Suprapubic skin (tissue), 3 donors: ENCODE measurements at regions not wholly inside any gene's neighbourhood (a gene's known extent, or its start where the extent isn't known, plus 50 kb on each side); places are given as distances from the start of the nearest gene placed in this dataset.

ENCODE experiments used
- POLR2AphosphoS5 ChIP-seq, 3 donors: sonication (generic); formaldehyde crosslinking; IDR thresholded peaks; one replicate each; pipeline ENCODE4 v1.6.1; 2017; ENCODE audit warnings: antibody characterized with exemption in 3 of 3
- TF ChIP-seq, protein P1 (sequence below), 2 donors: fragments of 200-600 bp in 1 of 2; fragments of 450-650 bp in 1 of 2; sonication (generic) in 1 of 2; IDR thresholded peaks; one replicate each; pipeline ENCODE4 v1.5.1; 2016 to 2019; ENCODE audit warnings: antibody characterized with exemption in 2 of 2, mild to moderate bottlenecking in 1 of 2, moderate library complexity in 1 of 2

DNA sequence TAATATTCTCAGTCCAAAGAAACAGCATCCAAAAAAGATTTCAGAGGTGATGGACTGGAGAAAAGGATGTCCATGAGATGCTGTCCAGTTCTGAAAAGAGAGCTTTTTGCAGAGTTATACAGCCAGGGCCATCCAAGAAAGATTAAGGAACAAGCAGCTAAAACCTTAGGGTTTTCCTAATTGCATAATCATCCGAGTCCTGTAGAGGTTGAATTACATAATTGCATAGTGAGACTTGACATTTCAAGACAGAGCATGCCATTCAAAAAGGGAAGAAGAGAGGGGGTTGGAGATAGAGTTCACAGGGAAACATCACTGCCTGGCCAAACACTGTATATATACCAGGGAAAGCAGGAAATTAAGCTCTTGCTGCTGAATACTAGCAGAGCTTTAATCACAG is 1729.2 kb upstream of the WWC1 start:
- TF ChIP-seq, protein P1, sequence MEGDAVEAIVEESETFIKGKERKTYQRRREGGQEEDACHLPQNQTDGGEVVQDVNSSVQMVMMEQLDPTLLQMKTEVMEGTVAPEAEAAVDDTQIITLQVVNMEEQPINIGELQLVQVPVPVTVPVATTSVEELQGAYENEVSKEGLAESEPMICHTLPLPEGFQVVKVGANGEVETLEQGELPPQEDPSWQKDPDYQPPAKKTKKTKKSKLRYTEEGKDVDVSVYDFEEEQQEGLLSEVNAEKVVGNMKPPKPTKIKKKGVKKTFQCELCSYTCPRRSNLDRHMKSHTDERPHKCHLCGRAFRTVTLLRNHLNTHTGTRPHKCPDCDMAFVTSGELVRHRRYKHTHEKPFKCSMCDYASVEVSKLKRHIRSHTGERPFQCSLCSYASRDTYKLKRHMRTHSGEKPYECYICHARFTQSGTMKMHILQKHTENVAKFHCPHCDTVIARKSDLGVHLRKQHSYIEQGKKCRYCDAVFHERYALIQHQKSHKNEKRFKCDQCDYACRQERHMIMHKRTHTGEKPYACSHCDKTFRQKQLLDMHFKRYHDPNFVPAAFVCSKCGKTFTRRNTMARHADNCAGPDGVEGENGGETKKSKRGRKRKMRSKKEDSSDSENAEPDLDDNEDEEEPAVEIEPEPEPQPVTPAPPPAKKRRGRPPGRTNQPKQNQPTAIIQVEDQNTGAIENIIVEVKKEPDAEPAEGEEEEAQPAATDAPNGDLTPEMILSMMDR (IDR thresholded peaks at IDR 0.05), result no peak
- TF ChIP-seq POLR2AphosphoS5 (IDR thresholded peaks at IDR 0.05), result no peak
